Vagina (tissue), 2 donors: ENCODE measurements at regions not wholly inside any gene's neighbourhood (a gene's known extent, or its start where the extent isn't known, plus 50 kb on each side); places are given as distances from the start of the nearest gene placed in this dataset.

Source experiments
- DNase-seq, 2 donors: peaks; one replicate each; pipeline ENCODE4 v3.0.0-alpha.2; 2017; ENCODE audit errors: extremely low spot score in 2 of 2
- H3K27ac ChIP-seq: fragments of 200-600 bp; sonication (generic); one replicate; pipeline ENCODE4 v1.5.1; 2019
- H3K27me3 ChIP-seq: fragments of 200-600 bp; sonication (generic); one replicate; pipeline ENCODE4 v1.5.1; 2019
- H3K36me3 ChIP-seq, 2 donors: fragments of 200-600 bp; sonication (generic); one replicate each; pipeline ENCODE4 v1.5.1; 2017 to 2019
- H3K4me1 ChIP-seq: fragments of 200-600 bp; sonication (generic); one replicate; pipeline ENCODE4 v1.5.1; 2019
- H3K4me3 ChIP-seq, 2 donors: fragments of 200-600 bp; sonication (generic); 1 replicate in 1 of 2; 2 replicates in 1 of 2; pipeline ENCODE4 v1.5.1; 2016 to 2019
- H3K9me3 ChIP-seq: fragments of 200-600 bp; sonication (generic); one replicate; pipeline ENCODE4 v1.5.1; 2019
- CTCF ChIP-seq, 3 experiments: fragments of 450-650 bp in 2 of 3; fragments of 200-600 bp in 1 of 3; sonication (generic) in 1 of 3; IDR thresholded peaks; one replicate each; pipeline ENCODE4 v1.5.1; 2017 to 2019; ENCODE audit warnings: antibody characterized with exemption in 3 of 3, mild to moderate bottlenecking in 2 of 3, moderate library complexity in 2 of 3
- POLR2A ChIP-seq, 2 donors: fragments of 450-650 bp; IDR thresholded peaks; one replicate each; pipeline ENCODE4 v1.6.1; 2017; ENCODE audit warnings: antibody characterized with exemption in 2 of 2, mild to moderate bottlenecking in 2 of 2, moderate library complexity in 2 of 2
- POLR2AphosphoS5 ChIP-seq, 2 donors: sonication (generic); formaldehyde crosslinking; IDR thresholded peaks; one replicate each; pipeline ENCODE4 v1.9.0; 2017; ENCODE audit warnings: antibody characterized with exemption in 2 of 2, mild to moderate bottlenecking in 2 of 2, low read depth in 1 of 2; ENCODE audit not compliant: insufficient read depth in 1 of 2
- intact Hi-C: fragments of 100-400 bp; cut with DNase I; formaldehyde crosslinking; loops from one replicate; pipeline ENCODE4 v1.15.1; 2023

GRCh38 chr5:92374859-92375258 lies 991.7 kb upstream of the ARRDC3 start:
- Histone ChIP-seq H3K4me3 (no peak overlapping the region), H3K4me1 (no peaks in the 10 kb centered on the region), H3K27ac (no peak overlapping the region), H3K27me3 (no peaks in the 10 kb centered on the region), H3K36me3 (no peaks in the 10 kb centered on the region), H3K9me3 (no peaks in the 10 kb centered on the region)
- intact Hi-C loops: no loop called here
- DNase-seq: no peak
- TF ChIP-seq CTCF (IDR thresholded peaks at IDR 0.05) (no peak), POLR2A (IDR thresholded peaks at IDR 0.05) (no peak), POLR2AphosphoS5 (IDR thresholded peaks at IDR 0.05; ENCODE audit: insufficient read depth in 1 of 2, low read depth in 1 of 2) (no peak)

- Histone ChIP-seq H3K36me3 (no peaks in the 10 kb centered on the region), H3K4me1 (no peaks in the 10 kb centered on the region), H3K27me3 (no peaks in the 10 kb centered on the region), H3K9me3 (no peaks in the 10 kb centered on the region), H3K27ac (no peak overlapping the region), H3K4me3 (no peak overlapping the region)
- TF ChIP-seq POLR2AphosphoS5 (IDR thresholded peaks at IDR 0.05; ENCODE audit: insufficient read depth in 1 of 2, low read depth in 1 of 2) (no peak), POLR2A (IDR thresholded peaks at IDR 0.05) (no peak), CTCF (IDR thresholded peaks at IDR 0.05) (no peak)
- intact Hi-C loops: no loop called here
- no peak for DNase-seq
Observed at GRCh38 chr5:92372766-92373165, 989.6 kb upstream of the ARRDC3 start.

- H3K4me3 ChIP-seq: no peak overlapping the region
- H3K9me3 ChIP-seq: no peaks in the 10 kb centered on the region
- H3K36me3 ChIP-seq: no peaks in the 10 kb centered on the region
- H3K4me1 ChIP-seq: no peaks in the 10 kb centered on the region
- H3K27ac ChIP-seq: no peak overlapping the region
- intact Hi-C loops: no loop called here
- no peaks in the 10 kb centered on the region for H3K27me3 ChIP-seq
- DNase-seq: no peak
- TF ChIP-seq POLR2AphosphoS5 (IDR thresholded peaks at IDR 0.05; ENCODE audit: insufficient read depth in 1 of 2, low read depth in 1 of 2) (no peak), POLR2A (IDR thresholded peaks at IDR 0.05) (no peak), CTCF (IDR thresholded peaks at IDR 0.05) (no peak)
Observed at GRCh38 chr5:92371889-92372235, 988.7 kb upstream of the ARRDC3 start.

- Histone ChIP-seq H3K36me3 (no peaks in the 10 kb centered on the region), H3K27me3 (no peaks in the 10 kb centered on the region), H3K9me3 (no peaks in the 10 kb centered on the region), H3K4me1 (no peaks in the 10 kb centered on the region), H3K4me3 (no peak overlapping the region), H3K27ac (no peak overlapping the region)
- intact Hi-C loops: no loop called here
- TF ChIP-seq CTCF (IDR thresholded peaks at IDR 0.05) (no peak), POLR2A (IDR thresholded peaks at IDR 0.05) (no peak), POLR2AphosphoS5 (IDR thresholded peaks at IDR 0.05; ENCODE audit: insufficient read depth in 1 of 2, low read depth in 1 of 2) (no peak)
- DNase-seq: no peak
Observed at GRCh38 chr5:92371171-92371888, 988.2 kb upstream of the ARRDC3 start.

GRCh38 chr5:92370032-92370431 lies 986.9 kb upstream of the ARRDC3 start:
- intact Hi-C loops: no loop called here
- no peaks in the 10 kb centered on the region for H3K4me1 ChIP-seq

More at GRCh38 chr5:92370032-92370431, 986.9 kb upstream of the ARRDC3 start:
- TF ChIP-seq POLR2AphosphoS5 (IDR thresholded peaks at IDR 0.05; ENCODE audit: insufficient read depth in 1 of 2, low read depth in 1 of 2) (no peak), CTCF (IDR thresholded peaks at IDR 0.05) (no peak), POLR2A (IDR thresholded peaks at IDR 0.05) (no peak)
- Histone ChIP-seq H3K9me3 (no peaks in the 10 kb centered on the region), H3K4me3 (no peak overlapping the region), H3K27ac (no peak overlapping the region), H3K27me3 (no peaks in the 10 kb centered on the region), H3K36me3 (no peaks in the 10 kb centered on the region)
- no peak for DNase-seq
